IMR-90 (cell line): ENCODE measurements at regions not wholly inside any gene's neighbourhood (a gene's known extent, or its start where the extent isn't known, plus 50 kb on each side); places are given as distances from the start of the nearest gene placed in this dataset.
"Not testable (repeated sequence)": the region's sequence is repeated elsewhere in the genome, so short reads cannot be mapped to it uniquely, and the experiment has no call there.

Source experiments
- CEBPB ChIP-seq: IDR thresholded peaks from 2 replicates; pipeline ENCODE4 v1.6.1; 2012; ENCODE audit warnings: low read depth, low read length, improper control_type of control experiment
- CHD1 ChIP-seq: IDR thresholded peaks from 2 replicates; pipeline ENCODE4 v1.6.1; 2012; ENCODE audit warnings: low read depth, low read length, improper control_type of control experiment
- FOS ChIP-seq: fragments of 150-350 bp; IDR thresholded peaks from 2 replicates; pipeline ENCODE4 v1.6.1; 2016; ENCODE audit warnings: low read depth, low read length
- NFE2L2 ChIP-seq: fragments of 150-350 bp; IDR thresholded peaks from 2 replicates; pipeline ENCODE4 v1.6.1; 2016; ENCODE audit warnings: low read depth, mild to moderate bottlenecking, low read length
- POLR2A ChIP-seq: IDR thresholded peaks from 2 replicates; pipeline ENCODE4 v1.6.1; 2012; ENCODE audit warnings: mild to moderate bottlenecking, low read depth, low read length
- RAD21 ChIP-seq: IDR thresholded peaks from 2 replicates; pipeline ENCODE4 v1.6.1; 2012; ENCODE audit warnings: low read length, improper control_type of control experiment
- RCOR1 ChIP-seq: IDR thresholded peaks from 2 replicates; pipeline ENCODE4 v1.6.1; 2012; ENCODE audit warnings: mild to moderate bottlenecking, low read length, improper control_type of control experiment; ENCODE audit not compliant: insufficient replicate concordance
- RFX5 ChIP-seq: IDR thresholded peaks from 2 replicates; pipeline ENCODE4 v1.8.0; 2012; ENCODE audit warnings: low read depth, mild to moderate bottlenecking, low read length, moderate library complexity
- TF ChIP-seq, protein P1 (sequence below): conservative IDR thresholded peaks from 2 replicates; pipeline ENCODE4 v1.5.1; 2012; ENCODE audit warnings: mild to moderate bottlenecking, low read depth, low read length, improper control_type of control experiment
- TF ChIP-seq, protein P2 (sequence below): fragments of 150-350 bp; IDR thresholded peaks from 2 replicates; pipeline ENCODE4 v1.6.1; 2017; ENCODE audit warnings: mild to moderate bottlenecking, antibody characterized with exemption, low read length, low read depth
- TF ChIP-seq, protein P3 (sequence below): fragments of 150-350 bp; IDR thresholded peaks from 2 replicates; pipeline ENCODE4 v1.6.1; 2016; ENCODE audit warnings: low read depth, mild to moderate bottlenecking, low read length, moderate library complexity, borderline replicate concordance

DNA sequence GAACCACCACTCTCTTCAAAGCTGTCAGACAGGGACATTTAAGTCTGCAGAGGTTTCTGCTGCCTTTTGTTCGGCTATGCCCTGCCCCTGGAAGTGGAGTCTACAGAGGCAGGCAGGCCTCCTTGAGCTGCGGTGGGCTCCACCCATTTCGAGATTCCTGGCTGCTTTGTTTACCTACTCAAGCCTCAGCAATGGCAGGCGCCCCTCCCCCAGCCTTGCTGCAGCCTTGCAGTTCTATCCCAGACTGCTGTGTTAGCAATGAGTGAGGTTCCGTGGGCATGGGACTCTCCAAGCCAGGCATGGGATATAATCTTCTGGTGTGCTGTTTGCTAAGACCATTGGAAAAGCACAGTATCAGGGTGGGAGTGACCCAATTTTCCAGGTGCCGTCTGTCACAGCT is 417.2 kb downstream of the KIF20B start:
- not testable (repeated sequence) for TF ChIP-seq CEBPB, CHD1, POLR2A, NFE2L2, RCOR1, FOS, RFX5, RAD21
- TF ChIP-seq, protein P1, sequence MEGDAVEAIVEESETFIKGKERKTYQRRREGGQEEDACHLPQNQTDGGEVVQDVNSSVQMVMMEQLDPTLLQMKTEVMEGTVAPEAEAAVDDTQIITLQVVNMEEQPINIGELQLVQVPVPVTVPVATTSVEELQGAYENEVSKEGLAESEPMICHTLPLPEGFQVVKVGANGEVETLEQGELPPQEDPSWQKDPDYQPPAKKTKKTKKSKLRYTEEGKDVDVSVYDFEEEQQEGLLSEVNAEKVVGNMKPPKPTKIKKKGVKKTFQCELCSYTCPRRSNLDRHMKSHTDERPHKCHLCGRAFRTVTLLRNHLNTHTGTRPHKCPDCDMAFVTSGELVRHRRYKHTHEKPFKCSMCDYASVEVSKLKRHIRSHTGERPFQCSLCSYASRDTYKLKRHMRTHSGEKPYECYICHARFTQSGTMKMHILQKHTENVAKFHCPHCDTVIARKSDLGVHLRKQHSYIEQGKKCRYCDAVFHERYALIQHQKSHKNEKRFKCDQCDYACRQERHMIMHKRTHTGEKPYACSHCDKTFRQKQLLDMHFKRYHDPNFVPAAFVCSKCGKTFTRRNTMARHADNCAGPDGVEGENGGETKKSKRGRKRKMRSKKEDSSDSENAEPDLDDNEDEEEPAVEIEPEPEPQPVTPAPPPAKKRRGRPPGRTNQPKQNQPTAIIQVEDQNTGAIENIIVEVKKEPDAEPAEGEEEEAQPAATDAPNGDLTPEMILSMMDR = not testable (repeated sequence)
- TF ChIP-seq, protein P2, sequence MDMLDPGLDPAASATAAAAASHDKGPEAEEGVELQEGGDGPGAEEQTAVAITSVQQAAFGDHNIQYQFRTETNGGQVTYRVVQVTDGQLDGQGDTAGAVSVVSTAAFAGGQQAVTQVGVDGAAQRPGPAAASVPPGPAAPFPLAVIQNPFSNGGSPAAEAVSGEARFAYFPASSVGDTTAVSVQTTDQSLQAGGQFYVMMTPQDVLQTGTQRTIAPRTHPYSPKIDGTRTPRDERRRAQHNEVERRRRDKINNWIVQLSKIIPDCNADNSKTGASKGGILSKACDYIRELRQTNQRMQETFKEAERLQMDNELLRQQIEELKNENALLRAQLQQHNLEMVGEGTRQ = not testable (repeated sequence)
- TF ChIP-seq, protein P3, sequence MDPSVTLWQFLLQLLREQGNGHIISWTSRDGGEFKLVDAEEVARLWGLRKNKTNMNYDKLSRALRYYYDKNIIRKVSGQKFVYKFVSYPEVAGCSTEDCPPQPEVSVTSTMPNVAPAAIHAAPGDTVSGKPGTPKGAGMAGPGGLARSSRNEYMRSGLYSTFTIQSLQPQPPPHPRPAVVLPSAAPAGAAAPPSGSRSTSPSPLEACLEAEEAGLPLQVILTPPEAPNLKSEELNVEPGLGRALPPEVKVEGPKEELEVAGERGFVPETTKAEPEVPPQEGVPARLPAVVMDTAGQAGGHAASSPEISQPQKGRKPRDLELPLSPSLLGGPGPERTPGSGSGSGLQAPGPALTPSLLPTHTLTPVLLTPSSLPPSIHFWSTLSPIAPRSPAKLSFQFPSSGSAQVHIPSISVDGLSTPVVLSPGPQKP = not testable (repeated sequence)
